HT1080 (cell line): ENCODE measurements at regions not wholly inside any gene's neighbourhood (a gene's known extent, or its start where the extent isn't known, plus 50 kb on each side); places are given as distances from the start of the nearest gene placed in this dataset.
"Not testable (repeated sequence)": the region's sequence is repeated elsewhere in the genome, so short reads cannot be mapped to it uniquely, and the experiment has no call there.

Source experiments
- DNase-seq: peaks from one replicate; pipeline ENCODE4 v3.0.0-alpha.2; 2015; ENCODE audit warnings: low read depth

DNA sequence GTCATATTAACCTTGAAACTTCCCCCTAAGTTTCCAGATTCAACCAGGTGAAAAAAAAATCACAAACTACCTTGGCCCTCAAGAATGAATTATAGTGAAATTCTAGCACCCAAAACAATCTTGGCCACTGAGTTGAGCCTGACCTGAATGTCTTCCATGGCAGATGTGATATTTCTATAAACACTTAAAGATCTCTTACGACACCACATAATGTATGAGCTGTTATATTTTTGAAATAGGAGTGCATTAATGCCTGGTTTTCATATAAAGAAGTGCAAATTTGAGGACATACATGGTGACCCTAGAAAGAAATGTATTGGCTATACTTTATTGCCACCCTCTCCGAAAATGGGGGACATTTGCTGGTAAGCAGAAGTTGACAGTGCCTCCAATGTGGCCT lies 584.1 kb upstream of the KCND2 start:
- DNase-seq = no peak

- no peak for DNase-seq
These were observed 580.4 kb upstream of the KCND2 start for GRCh38 chr7:119692541-119692940.

- no peak for DNase-seq
These were observed 578.5 kb upstream of the KCND2 start for GRCh38 chr7:119694506-119694905.

GRCh38 chr7:119696336-119696735 lies 576.6 kb upstream of the KCND2 start:
- no peak for DNase-seq

GRCh38 chr7:119703895-119704294 lies 569.1 kb upstream of the KCND2 start:
- no peak for DNase-seq

- no peak for DNase-seq
These were observed 566.4 kb upstream of the KCND2 start for GRCh38 chr7:119706608-119707007.

GRCh38 chr7:119708891-119709290 lies 564.1 kb upstream of the KCND2 start:
- no peak for DNase-seq

- no peak for DNase-seq
These were observed 561.9 kb upstream of the KCND2 start for GRCh38 chr7:119711104-119711503.

DNA sequence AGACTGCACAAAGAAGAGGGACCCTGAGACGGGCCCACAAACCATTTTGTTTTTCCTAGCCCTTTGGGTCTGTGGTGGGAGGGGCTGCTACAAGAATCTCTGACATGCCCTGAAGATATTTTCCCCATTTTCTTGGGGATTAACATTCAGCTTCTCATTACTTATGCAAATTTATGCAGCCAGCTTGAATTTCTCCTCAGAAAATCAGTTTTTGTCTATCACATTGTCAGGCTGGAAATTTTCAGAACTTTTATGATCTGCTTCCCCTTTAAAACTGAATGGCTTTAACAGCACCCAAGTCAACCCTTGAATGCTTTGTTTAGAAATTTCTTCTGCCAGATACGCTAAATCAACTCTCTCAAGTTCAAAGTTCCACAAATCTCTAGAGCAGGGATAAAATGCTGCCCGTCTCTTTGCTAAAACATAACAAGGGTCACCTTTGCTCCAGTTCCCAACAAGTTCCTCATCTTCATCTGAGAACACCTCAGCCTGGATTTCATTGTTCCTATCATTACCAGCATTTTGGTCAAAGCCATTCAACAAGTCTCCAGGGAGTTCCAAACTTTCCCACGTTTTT lies 560.0 kb upstream of the KCND2 start:
- no peak for DNase-seq

DNA sequence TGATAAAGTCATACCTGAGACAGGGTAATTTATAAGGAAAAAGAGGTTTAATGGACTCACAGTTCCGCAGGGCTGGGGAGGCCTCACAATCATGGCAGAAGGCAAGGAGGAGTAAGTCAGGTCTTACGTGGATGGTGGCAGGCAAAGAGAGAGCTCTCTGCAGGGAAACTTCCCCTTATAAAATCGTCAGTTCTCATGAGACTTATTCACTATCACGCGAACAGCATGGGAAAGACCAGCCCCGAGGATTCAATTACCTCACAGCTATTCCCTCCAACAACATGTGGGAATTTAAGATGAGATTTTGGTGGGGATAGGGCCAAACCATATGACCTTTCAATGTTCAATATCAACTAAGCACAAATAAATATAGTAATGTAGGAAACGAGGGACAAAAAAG lies 559.4 kb upstream of the KCND2 start:
- DNase-seq = no peak

GRCh38 chr7:119720541-119720940 lies 552.4 kb upstream of the KCND2 start:
- peak; percentile 85 for DNase-seq

GRCh38 chr7:119724041-119724792 lies 548.8 kb upstream of the KCND2 start:
- DNase-seq = no peak

DNA sequence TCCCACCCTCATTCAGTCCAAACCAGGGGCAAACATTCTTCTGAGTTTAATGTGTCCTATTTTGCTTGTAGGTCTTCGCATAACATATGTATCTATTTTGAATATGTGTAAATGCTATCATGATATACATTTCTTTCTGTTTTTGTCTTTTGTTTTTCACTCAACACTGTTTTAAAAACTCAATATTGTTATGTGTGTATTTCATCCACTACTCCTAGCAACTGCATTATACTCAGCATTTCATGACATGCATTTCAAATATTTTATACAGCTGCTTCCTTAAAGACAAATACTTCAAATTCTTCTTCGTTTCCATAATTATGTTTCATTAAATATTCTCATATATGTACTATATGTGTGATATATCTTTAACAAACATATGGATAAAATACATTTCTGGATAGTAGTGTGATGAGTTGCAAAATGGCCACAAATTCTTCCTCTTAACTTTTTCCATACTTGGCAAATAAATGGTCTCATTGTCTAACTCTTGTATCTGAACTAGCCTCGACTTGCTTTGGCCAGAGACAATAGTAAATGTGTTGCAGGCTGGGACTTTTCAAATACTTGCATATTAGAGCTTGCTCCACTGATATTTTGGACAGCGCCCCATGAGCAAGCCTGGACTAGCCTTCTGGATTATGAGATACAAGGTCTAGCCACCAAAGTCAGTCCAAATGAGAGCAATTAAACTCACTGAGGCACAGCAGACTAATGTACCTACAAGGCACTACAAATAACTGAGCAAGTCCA lies 539.7 kb upstream of the KCND2 start:
- DNase-seq = no peak

DNA sequence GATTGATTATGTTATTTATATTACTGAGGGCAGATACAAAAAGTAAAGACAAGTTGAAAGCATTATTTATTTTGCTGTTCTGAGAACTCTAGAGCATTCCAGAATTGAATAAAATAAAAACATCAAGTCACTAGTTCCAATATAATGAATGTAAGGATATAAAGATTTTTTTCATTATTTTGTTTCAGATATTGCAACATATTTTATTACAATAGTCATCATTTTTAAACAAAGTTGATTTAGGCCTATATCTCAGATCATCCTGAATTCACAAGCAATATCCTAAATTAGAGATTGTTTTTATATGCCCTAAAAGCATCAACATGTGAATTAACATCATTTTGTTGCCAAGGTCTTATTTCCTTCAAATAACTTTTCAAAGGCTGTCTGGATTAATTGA lies 535.6 kb upstream of the KCND2 start:
- no peak for DNase-seq

DNA sequence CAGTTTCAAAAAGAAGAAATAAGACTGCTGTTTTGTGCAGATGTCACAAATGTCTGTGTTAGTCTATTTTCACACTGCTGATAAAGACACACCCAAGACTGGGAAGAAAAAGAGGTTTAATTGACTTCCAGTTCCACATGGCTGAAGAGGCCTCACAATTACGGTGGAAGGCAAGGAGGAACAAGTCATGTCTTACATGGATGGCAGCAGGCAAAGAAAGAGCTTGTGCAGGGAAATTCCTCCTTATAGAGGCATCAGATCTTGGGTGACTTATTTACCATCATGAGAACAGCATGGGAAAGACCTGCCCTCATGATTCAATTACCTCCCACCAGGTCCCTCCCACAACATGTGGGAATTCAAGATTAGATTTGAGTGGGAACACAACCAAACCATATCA lies 527.7 kb upstream of the KCND2 start:
- not testable (repeated sequence) for DNase-seq

DNA sequence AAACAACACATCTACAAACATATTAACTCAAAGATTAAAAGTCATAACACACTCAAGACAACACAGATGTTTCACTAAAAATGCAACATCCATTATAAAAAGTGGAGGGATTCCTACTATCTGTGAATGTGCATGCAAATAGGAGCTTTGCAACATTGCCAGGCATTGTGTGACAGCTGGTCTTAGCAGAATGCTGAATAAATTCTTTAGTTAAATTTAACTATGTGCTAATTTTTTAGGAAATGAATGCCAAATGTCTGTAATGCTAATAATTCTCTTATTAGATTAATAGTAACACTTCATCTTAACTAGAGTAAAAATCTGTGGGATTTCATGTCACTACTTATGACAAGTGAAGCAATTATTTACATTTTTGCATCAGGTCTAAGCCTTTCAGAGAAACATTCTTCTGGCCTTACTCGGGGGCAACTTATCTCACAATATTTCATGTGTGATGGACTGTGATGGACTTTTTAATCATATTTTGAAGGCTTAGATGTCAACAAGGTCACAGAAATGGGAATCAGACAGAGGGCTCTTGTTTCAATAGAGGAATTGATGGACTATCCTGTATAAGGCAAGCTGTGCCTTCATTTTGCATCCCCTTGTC lies 524.6 kb upstream of the KCND2 start:
- DNase-seq = no peak

GRCh38 chr7:119748991-119749390 lies 524.0 kb upstream of the KCND2 start:
- no peak for DNase-seq

DNA sequence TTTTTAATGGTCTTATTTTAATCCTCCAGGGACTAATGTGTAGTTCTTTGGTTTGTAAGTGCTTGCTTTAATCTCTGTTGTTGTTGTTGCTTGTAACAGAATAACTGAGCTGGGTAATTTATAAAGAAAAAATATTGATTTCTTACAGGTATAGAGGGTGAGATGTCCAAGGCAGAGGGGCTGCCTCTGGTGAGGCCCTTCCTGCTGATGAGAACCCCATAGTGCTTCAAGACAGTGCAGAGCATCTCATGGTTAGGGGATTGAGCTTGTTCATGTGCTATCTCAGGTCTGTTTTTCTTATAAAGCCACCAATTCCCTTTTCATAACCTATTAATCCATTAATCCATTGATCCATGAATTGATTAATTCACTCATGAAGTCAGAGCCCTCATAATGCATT lies 516.3 kb upstream of the KCND2 start:
- DNase-seq = no peak

DNA sequence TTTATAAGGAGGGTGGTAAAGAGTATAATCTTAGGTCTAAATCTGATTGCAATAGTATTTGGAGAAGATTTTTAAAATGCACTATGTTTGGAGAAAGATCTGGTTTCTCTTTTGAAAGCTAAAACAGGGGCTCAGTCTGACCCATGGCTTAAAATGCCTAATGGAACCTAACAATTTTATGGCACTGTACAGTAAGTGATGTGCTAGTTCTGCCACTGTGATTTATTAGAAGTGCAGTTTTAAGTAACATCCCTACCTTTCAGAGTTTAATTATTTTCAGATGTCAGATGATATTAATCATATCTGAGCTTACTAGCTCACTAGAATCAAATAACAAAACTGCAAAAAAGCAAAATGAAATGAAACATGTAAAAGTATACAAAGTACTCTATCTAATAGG lies 514.7 kb upstream of the KCND2 start:
- no peak for DNase-seq

DNA sequence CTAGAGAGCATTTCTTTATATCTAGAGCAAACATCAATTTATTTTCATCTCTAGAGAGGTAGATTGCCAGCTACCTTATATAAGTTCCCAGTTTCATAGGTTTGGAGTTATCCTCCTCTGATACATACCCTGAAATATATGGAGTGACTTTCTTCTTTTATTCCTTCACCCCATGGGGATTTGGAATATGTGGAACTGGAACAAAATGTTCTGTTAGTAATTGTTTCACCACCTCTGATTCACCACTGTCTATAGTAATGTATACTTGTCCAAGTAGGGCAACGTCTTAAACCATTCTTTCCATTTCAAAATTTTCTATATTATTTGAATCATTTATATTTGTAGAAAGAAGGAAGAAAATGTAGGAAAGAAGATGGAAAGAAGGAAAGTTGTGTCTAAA lies 511.2 kb upstream of the KCND2 start:
- DNase-seq = no peak

DNA sequence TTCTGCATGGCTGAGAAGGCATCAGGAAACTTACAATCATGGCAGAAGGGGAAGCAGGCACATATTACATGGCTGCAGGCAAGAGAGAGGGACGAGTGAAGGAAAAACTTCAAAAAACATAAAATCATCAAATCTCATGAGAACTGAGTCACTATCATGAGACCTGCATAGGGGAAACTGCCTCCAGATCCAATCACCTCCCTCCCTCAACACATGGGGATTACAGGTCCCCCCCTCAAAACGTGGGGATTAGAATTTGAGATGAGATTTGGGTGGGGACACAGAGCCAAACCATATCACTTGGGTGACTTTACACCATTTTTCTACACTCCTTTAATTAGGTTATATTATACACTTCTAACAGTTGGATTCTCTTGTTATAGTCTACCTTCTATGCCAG lies 490.7 kb upstream of the KCND2 start:
- no peak for DNase-seq

- peak; percentile 32 for DNase-seq
These were observed 489.2 kb upstream of the KCND2 start for GRCh38 chr7:119783799-119784198.
